ENCODE measurements at regions not wholly inside any gene's neighbourhood (a gene's known extent, or its start where the extent isn't known, plus 50 kb on each side); places are given as distances from the start of the nearest gene placed in this dataset.

GRCh38 chr16:6636457-6636856, 696.2 kb upstream of the RBFOX1 start:
- no peak overlapping the region for H3K27ac ChIP-seq
- H3K4me1 ChIP-seq: no peaks in the 10 kb centered on the region
- no peak overlapping the region for H3K4me3 ChIP-seq
- no peak for DNase-seq
- no peaks in the 10 kb centered on the region for H3K9me3 ChIP-seq
- no peaks in the 10 kb centered on the region for H3K36me3 ChIP-seq
- no peak for TF ChIP-seq POLR2A (IDR thresholded peaks at IDR 0.05)
- no peak for TF ChIP-seq CTCF (IDR thresholded peaks at IDR 0.05)
- no peaks in the 10 kb centered on the region for H3K27me3 ChIP-seq

- TF ChIP-seq CTCF (IDR thresholded peaks at IDR 0.05) (no peak), POLR2A (IDR thresholded peaks at IDR 0.05) (no peak)
- Histone ChIP-seq H3K27ac (no peak overlapping the region), H3K9me3 (no peaks in the 10 kb centered on the region), H3K27me3 (no peaks in the 10 kb centered on the region), H3K36me3 (no peaks in the 10 kb centered on the region), H3K4me1 (no peaks in the 10 kb centered on the region), H3K4me3 (no peak overlapping the region)
- DNase-seq: no peak
Observed at GRCh38 chr16:6634151-6634550, 698.5 kb upstream of the RBFOX1 start.

DNA sequence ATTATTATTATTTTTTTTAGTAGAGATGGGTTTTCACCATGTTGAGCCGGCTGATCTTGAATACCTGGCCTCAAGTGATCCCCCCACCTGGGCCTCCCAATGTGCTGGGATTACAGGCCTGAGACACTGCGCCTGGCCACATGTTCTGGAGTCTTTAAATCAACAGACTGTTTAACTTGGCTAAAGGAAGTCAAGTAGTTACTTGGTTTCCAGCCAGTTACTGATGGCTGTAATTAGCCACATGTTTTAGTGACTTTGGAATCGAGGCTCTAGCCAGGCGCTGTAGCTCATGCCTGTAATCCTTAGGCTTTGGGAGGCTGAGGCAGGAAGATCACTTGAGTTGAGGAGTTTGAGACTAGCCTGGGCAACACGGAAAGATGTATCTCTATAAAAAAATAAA, 699.2 kb upstream of the RBFOX1 start:
- Histone ChIP-seq H3K9me3 (no peaks in the 10 kb centered on the region), H3K36me3 (no peaks in the 10 kb centered on the region), H3K27ac (no peak overlapping the region), H3K4me3 (no peak overlapping the region), H3K27me3 (no peaks in the 10 kb centered on the region), H3K4me1 (no peaks in the 10 kb centered on the region)
- no peak for DNase-seq
- no peak for TF ChIP-seq POLR2A (IDR thresholded peaks at IDR 0.05)
- no peak for TF ChIP-seq CTCF (IDR thresholded peaks at IDR 0.05)

GRCh38 chr16:6629110-6629509, 703.5 kb upstream of the RBFOX1 start:
- Histone ChIP-seq H3K4me1 (no peaks in the 10 kb centered on the region), H3K27me3 (no peaks in the 10 kb centered on the region), H3K9me3 (no peaks in the 10 kb centered on the region), H3K4me3 (no peak overlapping the region), H3K27ac (no peak overlapping the region), H3K36me3 (no peaks in the 10 kb centered on the region)
- no peak for DNase-seq
- TF ChIP-seq CTCF (IDR thresholded peaks at IDR 0.05) (no peak), POLR2A (IDR thresholded peaks at IDR 0.05) (no peak)

DNA sequence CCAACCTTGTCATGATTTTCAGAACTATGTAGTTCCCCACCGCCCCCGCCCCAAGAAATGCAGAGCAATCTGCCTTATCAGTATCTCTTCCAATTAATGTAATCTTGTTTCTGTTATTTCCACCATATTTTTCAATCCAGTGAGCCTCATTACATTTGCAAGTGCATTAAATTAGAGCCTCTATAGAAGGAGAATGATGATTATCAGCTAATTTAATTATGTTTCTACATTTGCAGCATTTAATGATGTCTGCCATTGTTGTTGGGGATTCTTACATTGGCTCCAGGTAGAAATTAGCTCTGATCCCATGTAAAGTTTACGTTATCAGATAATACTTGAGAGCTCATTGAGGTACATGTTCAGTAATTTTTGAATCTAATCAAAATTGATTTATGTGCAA, 707.0 kb upstream of the RBFOX1 start:
- H3K36me3 ChIP-seq: no peaks in the 10 kb centered on the region
- no peaks in the 10 kb centered on the region for H3K27me3 ChIP-seq
- DNase-seq: no peak
- H3K9me3 ChIP-seq: no peaks in the 10 kb centered on the region
- TF ChIP-seq POLR2A (IDR thresholded peaks at IDR 0.05) (no peak), CTCF (IDR thresholded peaks at IDR 0.05) (no peak)
- no peak overlapping the region for H3K27ac ChIP-seq
- no peak overlapping the region for H3K4me3 ChIP-seq
- H3K4me1 ChIP-seq: no peaks in the 10 kb centered on the region

DNA sequence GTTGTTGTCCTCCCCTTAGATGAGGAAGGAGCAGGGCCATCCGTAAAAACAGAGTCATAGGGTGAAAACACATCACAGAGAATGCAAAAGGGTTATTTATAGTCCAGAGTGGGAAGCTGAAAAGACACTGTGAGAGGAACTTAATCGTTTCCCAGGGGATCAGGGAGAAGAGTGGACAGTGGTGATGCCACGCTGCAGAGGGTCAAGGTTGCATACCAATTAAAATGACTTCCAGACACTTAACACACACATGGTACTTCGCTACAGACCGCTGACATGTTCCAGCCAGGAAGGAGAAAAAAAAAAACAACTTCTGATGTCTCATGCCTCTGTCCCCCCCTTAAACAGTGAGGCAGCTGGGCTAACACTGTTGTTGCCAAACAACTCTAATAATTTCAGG, 713.8 kb upstream of the RBFOX1 start:
- Histone ChIP-seq H3K27me3 (no peaks in the 10 kb centered on the region), H3K36me3 (no peaks in the 10 kb centered on the region), H3K4me3 (no peak overlapping the region), H3K27ac (no peak overlapping the region), H3K4me1 (no peaks in the 10 kb centered on the region), H3K9me3 (no peaks in the 10 kb centered on the region)
- TF ChIP-seq CTCF (IDR thresholded peaks at IDR 0.05): no peak
- TF ChIP-seq POLR2A (IDR thresholded peaks at IDR 0.05): no peak
- no peak for DNase-seq
